NOMO-1 (cell line): ENCODE measurements at regions not wholly inside any gene's neighbourhood (a gene's known extent, or its start where the extent isn't known, plus 50 kb on each side); places are given as distances from the start of the nearest gene placed in this dataset.
"Not testable (repeated sequence)": the region's sequence is repeated elsewhere in the genome, so short reads cannot be mapped to it uniquely, and the experiment has no call there.

Source experiments
- DNase-seq, 2 experiments: peaks; one replicate each; lab custom pipeline; 2025; ENCODE audit not compliant: unreplicated experiment in 2 of 2; lab: John Stamatoyannopoulos, UW

GRCh38 chr22:46039535-46039934 lies 62.6 kb upstream of the WNT7B start:
- DNase-seq: no peak

- DNase-seq: no peak
Observed at GRCh38 chr22:46040471-46041465, 63.8 kb upstream of the WNT7B start.

- DNase-seq: no peak
Observed at GRCh38 chr22:46041642-46042041, 64.7 kb upstream of the WNT7B start.

- DNase-seq: no peak
Observed at GRCh38 chr22:46042786-46043185, 65.8 kb upstream of the WNT7B start.

GRCh38 chr22:46043339-46043738 lies 66.4 kb upstream of the WNT7B start:
- peak in 1 of 2 experiments; percentile 47 for DNase-seq

- DNase-seq: peak in 1 of 2 experiments; percentile 76
Observed at GRCh38 chr22:46043816-46044620, 67.1 kb upstream of the WNT7B start.

- DNase-seq: no peak
Observed at GRCh38 chr22:46044621-46045458, 67.9 kb upstream of the WNT7B start.

- no peak for DNase-seq
Observed at GRCh38 chr22:46045459-46046298, 68.7 kb upstream of the WNT7B start.

GRCh38 chr22:46046299-46046685 lies 69.3 kb upstream of the WNT7B start:
- DNase-seq: no peak

- no peak for DNase-seq
Observed at GRCh38 chr22:46047226-46047625, 70.3 kb upstream of the WNT7B start.

- DNase-seq: peak; percentile 87 to 90
Observed at GRCh38 chr22:46047841-46048595, 71.1 kb upstream of the WNT7B start.

- DNase-seq: not testable (repeated sequence)
Observed at GRCh38 chr22:46048661-46049060, 71.7 kb upstream of the WNT7B start.

- DNase-seq: peak in 1 of 2 experiments; percentile 67
Observed at GRCh38 chr22:46049726-46050450, 72.9 kb upstream of the WNT7B start.

- no peak for DNase-seq
Observed at GRCh38 chr22:46050451-46050845, 73.5 kb upstream of the WNT7B start.

- peak in 1 of 2 experiments; percentile 62 for DNase-seq
Observed at GRCh38 chr22:46050916-46051614, 74.1 kb upstream of the WNT7B start.

GRCh38 chr22:46051646-46052045 lies 74.7 kb upstream of the WNT7B start:
- no peak for DNase-seq

- no peak for DNase-seq
Observed at GRCh38 chr22:46052331-46052771, 75.4 kb upstream of the WNT7B start.
